ENCODE measurements at regions not wholly inside any gene's neighbourhood (a gene's known extent, or its start where the extent isn't known, plus 50 kb on each side); places are given as distances from the start of the nearest gene placed in this dataset.

- H3K79me2 ChIP-seq (ENCODE audit: low read length): no peaks in the 10 kb centered on the region
- TF ChIP-seq EZH2phosphoT487 (IDR thresholded peaks at IDR 0.05; ENCODE audit: low read depth) (no peak), CTCF (IDR thresholded peaks at IDR 0.05; ENCODE audit: low read depth, low read length) (no peak)
- H4K20me1 ChIP-seq (ENCODE audit: insufficient read depth, low read length): no peaks in the 10 kb centered on the region
- no peak overlapping the region for H3K4me3 ChIP-seq (ENCODE audit: low read length)
- H3K27me3 ChIP-seq (ENCODE audit: low read depth, low read length): no peaks in the 10 kb centered on the region; the same call in none of the 2 replicates
- no peak overlapping the region for H3K27ac ChIP-seq (ENCODE audit: low read length)
- no peak overlapping the region for H3K9ac ChIP-seq (ENCODE audit: low read length)
- no peaks in the 10 kb centered on the region for H3K36me3 ChIP-seq (replicated peaks; ENCODE audit: low read depth, low read length)
- H3K4me1 ChIP-seq (ENCODE audit: low read length): peaks cover 10% of the 10 kb centered on the region
- H2AFZ ChIP-seq (ENCODE audit: low read depth, low read length): no peak overlapping the region
- no peaks in the 10 kb centered on the region for H3K9me3 ChIP-seq (ENCODE audit: insufficient read depth, low read length)
- no peak overlapping the region for H3K4me2 ChIP-seq (ENCODE audit: low read length)
Observed at GRCh38 chr2:134089454-134089853, 164.4 kb upstream of the MGAT5 start.

DNA sequence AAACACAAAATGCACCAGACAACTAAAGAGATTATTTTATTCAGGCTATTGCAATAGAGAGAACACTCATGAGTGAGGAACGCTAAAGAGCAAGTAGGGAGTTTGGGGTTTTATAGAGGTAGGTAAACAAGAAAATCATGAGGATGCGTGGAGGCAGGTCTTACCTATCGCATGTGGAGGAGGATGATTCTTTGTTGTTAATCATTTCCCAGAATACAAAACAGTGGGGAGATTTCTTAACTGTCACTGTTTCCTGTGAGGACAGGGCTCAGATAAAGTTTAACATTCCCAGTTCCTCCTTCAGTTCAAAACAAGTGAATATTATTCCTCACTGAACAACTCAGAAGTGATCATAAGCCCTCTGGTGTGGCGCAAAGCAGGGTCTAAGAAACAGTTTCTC lies 156.1 kb upstream of the MGAT5 start:
- Histone ChIP-seq H3K4me1 (ENCODE audit: low read length) (peaks cover 6% of the 10 kb centered on the region; the same call in 1 of the 2 replicates), H3K4me3 (ENCODE audit: low read length) (no peak overlapping the region), H3K9me3 (ENCODE audit: insufficient read depth, low read length) (no peaks in the 10 kb centered on the region), H3K36me3 (replicated peaks; ENCODE audit: low read depth, low read length) (no peaks in the 10 kb centered on the region), H3K4me2 (ENCODE audit: low read length) (no peak overlapping the region), H2AFZ (ENCODE audit: low read depth, low read length) (no peak overlapping the region), H3K27ac (ENCODE audit: low read length) (no peak overlapping the region), H3K79me2 (ENCODE audit: low read length) (no peaks in the 10 kb centered on the region), H4K20me1 (ENCODE audit: insufficient read depth, low read length) (no peaks in the 10 kb centered on the region), H3K9ac (ENCODE audit: low read length) (no peak overlapping the region), H3K27me3 (ENCODE audit: low read depth, low read length) (peaks cover 41% of the 10 kb centered on the region)
- TF ChIP-seq EZH2phosphoT487 (IDR thresholded peaks at IDR 0.05; ENCODE audit: low read depth): no peak
- TF ChIP-seq CTCF (IDR thresholded peaks at IDR 0.05; ENCODE audit: low read depth, low read length): no peak

DNA sequence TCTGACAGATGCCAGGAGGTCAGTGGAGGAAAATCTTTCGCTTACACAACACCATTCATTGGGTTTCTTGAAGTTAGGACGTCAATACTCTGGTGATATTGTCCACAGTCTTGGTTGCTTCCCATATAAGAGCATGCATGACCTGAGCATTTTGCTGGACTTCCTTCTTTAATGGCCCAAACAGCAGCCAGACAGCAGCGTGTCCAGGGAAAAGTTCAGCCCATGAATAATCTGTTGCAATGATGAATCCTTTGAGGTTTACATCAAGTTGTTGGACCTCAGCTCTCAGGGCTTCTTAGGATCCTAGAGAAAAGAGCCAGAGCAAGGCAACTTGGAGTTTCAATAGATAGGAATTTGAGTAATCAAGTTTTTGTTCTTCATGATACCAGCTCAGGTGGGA lies 155.6 kb upstream of the MGAT5 start:
- no peak overlapping the region for H3K4me2 ChIP-seq (ENCODE audit: low read length)
- no peaks in the 10 kb centered on the region for H3K79me2 ChIP-seq (ENCODE audit: low read length)
- peaks cover 46% of the 10 kb centered on the region for H3K27me3 ChIP-seq (ENCODE audit: low read depth, low read length)
- H3K4me3 ChIP-seq (ENCODE audit: low read length): no peak overlapping the region
- no peaks in the 10 kb centered on the region for H3K9me3 ChIP-seq (ENCODE audit: insufficient read depth, low read length)
- no peak overlapping the region for H3K9ac ChIP-seq (ENCODE audit: low read length)
- TF ChIP-seq EZH2phosphoT487 (IDR thresholded peaks at IDR 0.05; ENCODE audit: low read depth): no peak
- no peak for TF ChIP-seq CTCF (IDR thresholded peaks at IDR 0.05; ENCODE audit: low read depth, low read length)
- H3K27ac ChIP-seq (ENCODE audit: low read length): no peak overlapping the region
- no peaks in the 10 kb centered on the region for H4K20me1 ChIP-seq (ENCODE audit: insufficient read depth, low read length)
- no peak overlapping the region for H2AFZ ChIP-seq (ENCODE audit: low read depth, low read length)
- no peaks in the 10 kb centered on the region for H3K36me3 ChIP-seq (replicated peaks; ENCODE audit: low read depth, low read length)
- H3K4me1 ChIP-seq (ENCODE audit: low read length): peaks cover 6% of the 10 kb centered on the region; the same call in 1 of the 2 replicates

GRCh38 chr2:134099273-134099672 lies 154.6 kb upstream of the MGAT5 start:
- no peak overlapping the region for H3K27ac ChIP-seq (ENCODE audit: low read length)

More at GRCh38 chr2:134099273-134099672, 154.6 kb upstream of the MGAT5 start:
- no peaks in the 10 kb centered on the region for H3K9me3 ChIP-seq (ENCODE audit: insufficient read depth, low read length)
- TF ChIP-seq CTCF (IDR thresholded peaks at IDR 0.05; ENCODE audit: low read depth, low read length): no peak
- no peak for TF ChIP-seq EZH2phosphoT487 (IDR thresholded peaks at IDR 0.05; ENCODE audit: low read depth)
- no peak overlapping the region for H3K4me3 ChIP-seq (ENCODE audit: low read length)
- peaks cover 6% of the 10 kb centered on the region; the same call in 1 of the 2 replicates for H3K4me1 ChIP-seq (ENCODE audit: low read length)
- no peaks in the 10 kb centered on the region for H4K20me1 ChIP-seq (ENCODE audit: insufficient read depth, low read length)
- H3K9ac ChIP-seq (ENCODE audit: low read length): no peak overlapping the region
- H3K36me3 ChIP-seq (replicated peaks; ENCODE audit: low read depth, low read length): no peaks in the 10 kb centered on the region
- H3K4me2 ChIP-seq (ENCODE audit: low read length): no peak overlapping the region
- H3K79me2 ChIP-seq (ENCODE audit: low read length): no peaks in the 10 kb centered on the region
- H2AFZ ChIP-seq (ENCODE audit: low read depth, low read length): no peak overlapping the region
- H3K27me3 ChIP-seq (ENCODE audit: low read depth, low read length): peaks cover 48% of the 10 kb centered on the region

Data from OCI-LY3 (cell line).